GM23338 (cell line): ENCODE measurements at regions not wholly inside any gene's neighbourhood (a gene's known extent, or its start where the extent isn't known, plus 50 kb on each side); places are given as distances from the start of the nearest gene placed in this dataset.

Source experiments
- ATAC-seq: fragments of 200-7000 bp; cut with Tn5 transposase; 3 replicates; pipeline ENCODE4 v1.9.1; 2020
- DNase-seq: peaks from one replicate; pipeline ENCODE4 v3.0.0-alpha.2; 2015; ENCODE audit warnings: low spot score
- H2AFZ ChIP-seq: fragments of 200-600 bp; sonication (generic); 2 replicates; pipeline ENCODE4 v1.8.0; 2016; ENCODE audit warnings: antibody characterized with exemption, mild to moderate bottlenecking, moderate library complexity
- H3F3A ChIP-seq: fragments of 200-600 bp; sonication (generic); replicated peaks from 2 replicates; pipeline ENCODE4 v1.8.0; 2017; ENCODE audit warnings: antibody characterized with exemption, mixed run types, low read depth
- H3K27ac ChIP-seq: fragments of 200-600 bp; sonication (generic); 2 replicates; pipeline ENCODE4 v1.6.1; 2016; ENCODE audit warnings: low read depth
- H3K27me3 ChIP-seq: fragments of 200-600 bp; sonication (generic); 2 replicates; pipeline ENCODE4 v1.8.0; 2016; ENCODE audit warnings: mild to moderate bottlenecking, mixed run types, moderate library complexity; ENCODE audit not compliant: insufficient read depth
- H3K36me3 ChIP-seq: fragments of 200-600 bp; sonication (generic); 2 replicates; pipeline ENCODE4 v1.8.0; 2016; ENCODE audit warnings: mild to moderate bottlenecking; ENCODE audit not compliant: insufficient read depth
- H3K4me1 ChIP-seq: fragments of 200-600 bp; sonication (generic); 2 replicates; pipeline ENCODE4 v1.8.0; 2016; ENCODE audit warnings: mild to moderate bottlenecking, moderate library complexity; ENCODE audit not compliant: insufficient read depth
- H3K4me2 ChIP-seq: fragments of 200-600 bp; sonication (generic); 2 replicates; pipeline ENCODE4 v1.7.1; 2017; ENCODE audit warnings: mixed run types
- H3K4me3 ChIP-seq: fragments of 200-600 bp; sonication (generic); 2 replicates; pipeline ENCODE4 v1.6.1; 2016; ENCODE audit warnings: mixed run types
- H3K79me2 ChIP-seq: fragments of 200-600 bp; sonication (generic); replicated peaks from 2 replicates; pipeline ENCODE4 v1.8.0; 2017; ENCODE audit warnings: mild to moderate bottlenecking; ENCODE audit not compliant: insufficient read depth
- H3K9me2 ChIP-seq: fragments of 200-600 bp; sonication (generic); 2 replicates; pipeline ENCODE4 v1.8.0; 2017; ENCODE audit not compliant: insufficient read depth
- H4K20me1 ChIP-seq: fragments of 200-600 bp; sonication (generic); replicated peaks from 2 replicates; pipeline ENCODE4 v1.8.0; 2017; ENCODE audit warnings: mild to moderate bottlenecking; ENCODE audit not compliant: insufficient read depth
- H3K27ac Mint-ChIP-seq: 2 replicates; pipeline ENCODE4 v1.8.0; 2020; ENCODE audit warnings: inconsistent platforms, mild to moderate bottlenecking, moderate library complexity, mixed read lengths
- H3K27me3 Mint-ChIP-seq: 3 replicates; pipeline ENCODE4 v1.8.0; 2022; ENCODE audit warnings: low read depth, mild to moderate bottlenecking, moderate library complexity, mixed read lengths, inconsistent platforms; ENCODE audit not compliant: insufficient read depth, poor library complexity
- H3K36me3 Mint-ChIP-seq: 3 replicates; pipeline ENCODE4 v1.8.0; 2021; ENCODE audit warnings: low read depth, mild to moderate bottlenecking, inconsistent platforms, moderate library complexity, mixed read lengths
- H3K4me1 Mint-ChIP-seq: 3 replicates; pipeline ENCODE4 v1.8.0; 2020; ENCODE audit warnings: mild to moderate bottlenecking, inconsistent platforms, mixed read lengths
- H3K4me3 Mint-ChIP-seq: 3 replicates; pipeline ENCODE4 v1.8.0; 2021; ENCODE audit warnings: moderate library complexity, mild to moderate bottlenecking, inconsistent platforms, mixed read lengths
- H3K9me3 Mint-ChIP-seq: 3 replicates; pipeline ENCODE4 v1.8.0; 2020; ENCODE audit warnings: moderate library complexity, mild to moderate bottlenecking, inconsistent platforms, mixed read lengths
- EZH2 ChIP-seq: fragments of 200-600 bp; sonication (generic); IDR thresholded peaks from one replicate; pipeline ENCODE4 v1.8.0; 2017; ENCODE audit warnings: antibody characterized with exemption, mild to moderate bottlenecking, low read depth; ENCODE audit not compliant: unreplicated experiment
- NANOG ChIP-seq: IDR thresholded peaks from 2 replicates; pipeline ENCODE4 v1.6.1; 2016; ENCODE audit warnings: antibody characterized with exemption, borderline replicate concordance
- POLR2AphosphoS5 ChIP-seq: IDR thresholded peaks from 2 replicates; pipeline ENCODE4 v1.6.1; 2016; ENCODE audit warnings: antibody characterized with exemption, low read depth
- ZNF114 ChIP-seq: fragments of 250-450 bp; sonication (Bioruptor Pico); IDR thresholded peaks from 2 replicates; pipeline ENCODE4 v1.5.0; 2020; ENCODE audit warnings: mild to moderate bottlenecking, moderate library complexity
- ZNF331 ChIP-seq: fragments of 250-450 bp; sonication (Bioruptor Pico); IDR thresholded peaks from 2 replicates; pipeline ENCODE4 v1.5.0; 2020; ENCODE audit warnings: low read depth, mild to moderate bottlenecking, moderate library complexity
- TF ChIP-seq, protein P1 (sequence below), 2 experiments: fragments of 200-600 bp in 1 of 2; sonication (generic) in 1 of 2; conservative IDR thresholded peaks; 2 replicates each; pipeline versions ENCODE4 v1.5.1 to v1.6.1; 2016 to 2017; ENCODE audit warnings: antibody characterized with exemption in 2 of 2, low read depth in 2 of 2, mild to moderate bottlenecking in 2 of 2, moderate library complexity in 1 of 2
- TF ChIP-seq, protein P2 (sequence below): IDR thresholded peaks from one replicate; pipeline ENCODE4 v1.6.1; 2018; ENCODE audit warnings: antibody characterized with exemption; ENCODE audit not compliant: unreplicated experiment
- TF ChIP-seq, protein P3 (sequence below): fragments of 250-450 bp; sonication (Bioruptor Pico); IDR thresholded peaks from 2 replicates; pipeline ENCODE4 v1.5.0; 2020; ENCODE audit warnings: mild to moderate bottlenecking, moderate library complexity
- TF ChIP-seq, protein P4 (sequence below): IDR thresholded peaks from 2 replicates; pipeline ENCODE4 v1.6.1; 2016; ENCODE audit warnings: antibody characterized with exemption

DNA sequence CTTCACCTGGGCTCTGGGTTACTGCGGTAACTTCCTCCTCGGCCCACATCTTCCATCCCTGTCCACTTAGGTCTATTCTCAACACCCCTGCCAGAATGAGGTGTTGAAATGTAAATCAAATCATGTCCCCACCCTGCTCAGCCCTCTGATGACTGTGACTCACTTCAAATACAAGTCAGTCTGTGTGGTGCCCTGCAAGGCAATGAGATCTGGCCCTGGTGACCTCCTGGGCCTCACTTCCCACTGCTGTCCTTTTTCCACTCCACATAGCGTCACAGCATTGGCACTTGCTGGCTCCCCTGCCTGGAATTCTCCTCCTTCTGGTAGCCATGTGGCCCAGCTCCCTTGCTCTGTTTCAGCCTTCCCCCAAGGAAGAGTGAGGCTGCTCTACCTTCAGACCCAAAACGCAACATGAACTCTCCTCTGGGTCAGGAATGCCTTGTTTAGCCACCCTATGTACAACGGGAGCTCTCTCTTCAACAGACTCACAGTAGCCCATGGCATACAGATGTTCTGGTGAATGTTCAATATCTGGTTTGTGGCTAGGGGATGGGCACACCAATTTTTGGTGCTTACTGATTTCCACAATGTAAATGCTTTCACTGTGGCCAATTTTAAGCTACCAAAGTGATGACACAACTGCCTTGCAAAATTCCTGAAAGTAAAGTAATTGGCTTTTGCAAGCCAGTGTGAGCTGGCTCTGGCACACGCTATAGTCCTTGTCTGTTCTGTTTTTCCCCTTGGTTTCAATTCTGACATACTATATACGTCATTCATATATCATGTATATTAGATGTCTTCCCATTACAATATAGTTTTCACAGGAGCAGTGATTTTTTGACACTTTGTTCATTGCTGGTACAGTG lies 550.3 kb upstream of the HS6ST1 start:
- Histone ChIP-seq H3K4me2 (no peak overlapping the region), H4K20me1 (no peaks in the 10 kb centered on the region), H3K4me1 (no peaks in the 10 kb centered on the region), H3K4me3 (no peak overlapping the region), H2AFZ (no peak overlapping the region), H3K9me2 (0 out of 2 replicates have a peak, but pooled peaks cover 6% of the 10 kb centered on the region), H3K36me3 (no peaks in the 10 kb centered on the region), H3K79me2 (no peaks in the 10 kb centered on the region), H3F3A (no peaks in the 10 kb centered on the region), H3K27ac (no peak overlapping the region), H3K27me3 (no peaks in the 10 kb centered on the region)
- TF ChIP-seq, protein P1, sequence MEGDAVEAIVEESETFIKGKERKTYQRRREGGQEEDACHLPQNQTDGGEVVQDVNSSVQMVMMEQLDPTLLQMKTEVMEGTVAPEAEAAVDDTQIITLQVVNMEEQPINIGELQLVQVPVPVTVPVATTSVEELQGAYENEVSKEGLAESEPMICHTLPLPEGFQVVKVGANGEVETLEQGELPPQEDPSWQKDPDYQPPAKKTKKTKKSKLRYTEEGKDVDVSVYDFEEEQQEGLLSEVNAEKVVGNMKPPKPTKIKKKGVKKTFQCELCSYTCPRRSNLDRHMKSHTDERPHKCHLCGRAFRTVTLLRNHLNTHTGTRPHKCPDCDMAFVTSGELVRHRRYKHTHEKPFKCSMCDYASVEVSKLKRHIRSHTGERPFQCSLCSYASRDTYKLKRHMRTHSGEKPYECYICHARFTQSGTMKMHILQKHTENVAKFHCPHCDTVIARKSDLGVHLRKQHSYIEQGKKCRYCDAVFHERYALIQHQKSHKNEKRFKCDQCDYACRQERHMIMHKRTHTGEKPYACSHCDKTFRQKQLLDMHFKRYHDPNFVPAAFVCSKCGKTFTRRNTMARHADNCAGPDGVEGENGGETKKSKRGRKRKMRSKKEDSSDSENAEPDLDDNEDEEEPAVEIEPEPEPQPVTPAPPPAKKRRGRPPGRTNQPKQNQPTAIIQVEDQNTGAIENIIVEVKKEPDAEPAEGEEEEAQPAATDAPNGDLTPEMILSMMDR (conservative IDR thresholded peaks at IDR 0.05; ENCODE audit: low read depth in 2 of 2), result no peak
- TF ChIP-seq POLR2AphosphoS5 (no peak), ZNF114 (CRISPR knock-in tag) (no peak), NANOG (no peak), ZNF331 (CRISPR knock-in tag) (no peak), EZH2 (no peak)
- TF ChIP-seq, protein P2, sequence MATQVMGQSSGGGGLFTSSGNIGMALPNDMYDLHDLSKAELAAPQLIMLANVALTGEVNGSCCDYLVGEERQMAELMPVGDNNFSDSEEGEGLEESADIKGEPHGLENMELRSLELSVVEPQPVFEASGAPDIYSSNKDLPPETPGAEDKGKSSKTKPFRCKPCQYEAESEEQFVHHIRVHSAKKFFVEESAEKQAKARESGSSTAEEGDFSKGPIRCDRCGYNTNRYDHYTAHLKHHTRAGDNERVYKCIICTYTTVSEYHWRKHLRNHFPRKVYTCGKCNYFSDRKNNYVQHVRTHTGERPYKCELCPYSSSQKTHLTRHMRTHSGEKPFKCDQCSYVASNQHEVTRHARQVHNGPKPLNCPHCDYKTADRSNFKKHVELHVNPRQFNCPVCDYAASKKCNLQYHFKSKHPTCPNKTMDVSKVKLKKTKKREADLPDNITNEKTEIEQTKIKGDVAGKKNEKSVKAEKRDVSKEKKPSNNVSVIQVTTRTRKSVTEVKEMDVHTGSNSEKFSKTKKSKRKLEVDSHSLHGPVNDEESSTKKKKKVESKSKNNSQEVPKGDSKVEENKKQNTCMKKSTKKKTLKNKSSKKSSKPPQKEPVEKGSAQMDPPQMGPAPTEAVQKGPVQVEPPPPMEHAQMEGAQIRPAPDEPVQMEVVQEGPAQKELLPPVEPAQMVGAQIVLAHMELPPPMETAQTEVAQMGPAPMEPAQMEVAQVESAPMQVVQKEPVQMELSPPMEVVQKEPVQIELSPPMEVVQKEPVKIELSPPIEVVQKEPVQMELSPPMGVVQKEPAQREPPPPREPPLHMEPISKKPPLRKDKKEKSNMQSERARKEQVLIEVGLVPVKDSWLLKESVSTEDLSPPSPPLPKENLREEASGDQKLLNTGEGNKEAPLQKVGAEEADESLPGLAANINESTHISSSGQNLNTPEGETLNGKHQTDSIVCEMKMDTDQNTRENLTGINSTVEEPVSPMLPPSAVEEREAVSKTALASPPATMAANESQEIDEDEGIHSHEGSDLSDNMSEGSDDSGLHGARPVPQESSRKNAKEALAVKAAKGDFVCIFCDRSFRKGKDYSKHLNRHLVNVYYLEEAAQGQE, result no peak
- TF ChIP-seq, protein P3, sequence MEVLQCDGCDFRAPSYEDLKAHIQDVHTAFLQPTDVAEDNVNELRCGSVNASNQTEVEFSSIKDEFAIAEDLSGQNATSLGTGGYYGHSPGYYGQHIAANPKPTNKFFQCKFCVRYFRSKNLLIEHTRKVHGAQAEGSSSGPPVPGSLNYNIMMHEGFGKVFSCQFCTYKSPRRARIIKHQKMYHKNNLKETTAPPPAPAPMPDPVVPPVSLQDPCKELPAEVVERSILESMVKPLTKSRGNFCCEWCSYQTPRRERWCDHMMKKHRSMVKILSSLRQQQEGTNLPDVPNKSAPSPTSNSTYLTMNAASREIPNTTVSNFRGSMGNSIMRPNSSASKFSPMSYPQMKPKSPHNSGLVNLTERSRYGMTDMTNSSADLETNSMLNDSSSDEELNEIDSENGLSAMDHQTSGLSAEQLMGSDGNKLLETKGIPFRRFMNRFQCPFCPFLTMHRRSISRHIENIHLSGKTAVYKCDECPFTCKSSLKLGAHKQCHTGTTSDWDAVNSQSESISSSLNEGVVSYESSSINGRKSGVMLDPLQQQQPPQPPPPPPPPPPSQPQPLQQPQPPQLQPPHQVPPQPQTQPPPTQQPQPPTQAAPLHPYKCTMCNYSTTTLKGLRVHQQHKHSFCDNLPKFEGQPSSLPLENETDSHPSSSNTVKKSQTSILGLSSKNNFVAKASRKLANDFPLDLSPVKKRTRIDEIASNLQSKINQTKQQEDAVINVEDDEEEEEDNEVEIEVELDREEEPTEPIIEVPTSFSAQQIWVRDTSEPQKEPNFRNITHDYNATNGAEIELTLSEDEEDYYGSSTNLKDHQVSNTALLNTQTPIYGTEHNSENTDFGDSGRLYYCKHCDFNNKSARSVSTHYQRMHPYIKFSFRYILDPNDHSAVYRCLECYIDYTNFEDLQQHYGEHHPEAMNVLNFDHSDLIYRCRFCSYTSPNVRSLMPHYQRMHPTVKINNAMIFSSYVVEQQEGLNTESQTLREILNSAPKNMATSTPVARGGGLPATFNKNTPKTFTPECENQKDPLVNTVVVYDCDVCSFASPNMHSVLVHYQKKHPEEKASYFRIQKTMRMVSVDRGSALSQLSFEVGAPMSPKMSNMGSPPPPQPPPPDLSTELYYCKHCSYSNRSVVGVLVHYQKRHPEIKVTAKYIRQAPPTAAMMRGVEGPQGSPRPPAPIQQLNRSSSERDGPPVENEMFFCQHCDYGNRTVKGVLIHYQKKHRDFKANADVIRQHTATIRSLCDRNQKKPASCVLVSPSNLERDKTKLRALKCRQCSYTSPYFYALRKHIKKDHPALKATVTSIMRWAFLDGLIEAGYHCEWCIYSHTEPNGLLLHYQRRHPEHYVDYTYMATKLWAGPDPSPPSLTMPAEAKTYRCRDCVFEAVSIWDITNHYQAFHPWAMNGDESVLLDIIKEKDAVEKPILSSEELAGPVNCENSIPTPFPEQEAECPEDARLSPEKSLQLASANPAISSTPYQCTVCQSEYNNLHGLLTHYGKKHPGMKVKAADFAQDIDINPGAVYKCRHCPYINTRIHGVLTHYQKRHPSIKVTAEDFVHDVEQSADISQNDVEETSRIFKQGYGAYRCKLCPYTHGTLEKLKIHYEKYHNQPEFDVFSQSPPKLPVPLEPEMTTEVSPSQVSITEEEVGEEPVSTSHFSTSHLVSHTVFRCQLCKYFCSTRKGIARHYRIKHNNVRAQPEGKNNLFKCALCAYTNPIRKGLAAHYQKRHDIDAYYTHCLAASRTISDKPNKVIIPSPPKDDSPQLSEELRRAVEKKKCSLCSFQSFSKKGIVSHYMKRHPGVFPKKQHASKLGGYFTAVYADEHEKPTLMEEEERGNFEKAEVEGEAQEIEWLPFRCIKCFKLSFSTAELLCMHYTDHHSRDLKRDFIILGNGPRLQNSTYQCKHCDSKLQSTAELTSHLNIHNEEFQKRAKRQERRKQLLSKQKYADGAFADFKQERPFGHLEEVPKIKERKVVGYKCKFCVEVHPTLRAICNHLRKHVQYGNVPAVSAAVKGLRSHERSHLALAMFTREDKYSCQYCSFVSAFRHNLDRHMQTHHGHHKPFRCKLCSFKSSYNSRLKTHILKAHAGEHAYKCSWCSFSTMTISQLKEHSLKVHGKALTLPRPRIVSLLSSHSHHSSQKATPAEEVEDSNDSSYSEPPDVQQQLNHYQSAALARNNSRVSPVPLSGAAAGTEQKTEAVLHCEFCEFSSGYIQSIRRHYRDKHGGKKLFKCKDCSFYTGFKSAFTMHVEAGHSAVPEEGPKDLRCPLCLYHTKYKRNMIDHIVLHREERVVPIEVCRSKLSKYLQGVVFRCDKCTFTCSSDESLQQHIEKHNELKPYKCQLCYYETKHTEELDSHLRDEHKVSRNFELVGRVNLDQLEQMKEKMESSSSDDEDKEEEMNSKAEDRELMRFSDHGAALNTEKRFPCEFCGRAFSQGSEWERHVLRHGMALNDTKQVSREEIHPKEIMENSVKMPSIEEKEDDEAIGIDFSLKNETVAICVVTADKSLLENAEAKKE, result no peak
- TF ChIP-seq, protein P4, sequence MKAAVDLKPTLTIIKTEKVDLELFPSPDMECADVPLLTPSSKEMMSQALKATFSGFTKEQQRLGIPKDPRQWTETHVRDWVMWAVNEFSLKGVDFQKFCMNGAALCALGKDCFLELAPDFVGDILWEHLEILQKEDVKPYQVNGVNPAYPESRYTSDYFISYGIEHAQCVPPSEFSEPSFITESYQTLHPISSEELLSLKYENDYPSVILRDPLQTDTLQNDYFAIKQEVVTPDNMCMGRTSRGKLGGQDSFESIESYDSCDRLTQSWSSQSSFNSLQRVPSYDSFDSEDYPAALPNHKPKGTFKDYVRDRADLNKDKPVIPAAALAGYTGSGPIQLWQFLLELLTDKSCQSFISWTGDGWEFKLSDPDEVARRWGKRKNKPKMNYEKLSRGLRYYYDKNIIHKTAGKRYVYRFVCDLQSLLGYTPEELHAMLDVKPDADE, result no peak
- Mint-ChIP-seq H3K4me3 (no peak overlapping the region), H3K27me3 (no peaks in the 10 kb centered on the region), H3K4me1 (peaks cover 9% of the 10 kb centered on the region), H3K36me3 (no peaks in the 10 kb centered on the region), H3K27ac (no peak overlapping the region), H3K9me3 (peaks cover 6% of the 10 kb centered on the region; the same call in 1 of the 3 replicates)
- ATAC-seq (no peak), DNase-seq (no peak)
